ENCODE measurements at regions not wholly inside any gene's neighbourhood (a gene's known extent, or its start where the extent isn't known, plus 50 kb on each side); places are given as distances from the start of the nearest gene placed in this dataset.

DNA sequence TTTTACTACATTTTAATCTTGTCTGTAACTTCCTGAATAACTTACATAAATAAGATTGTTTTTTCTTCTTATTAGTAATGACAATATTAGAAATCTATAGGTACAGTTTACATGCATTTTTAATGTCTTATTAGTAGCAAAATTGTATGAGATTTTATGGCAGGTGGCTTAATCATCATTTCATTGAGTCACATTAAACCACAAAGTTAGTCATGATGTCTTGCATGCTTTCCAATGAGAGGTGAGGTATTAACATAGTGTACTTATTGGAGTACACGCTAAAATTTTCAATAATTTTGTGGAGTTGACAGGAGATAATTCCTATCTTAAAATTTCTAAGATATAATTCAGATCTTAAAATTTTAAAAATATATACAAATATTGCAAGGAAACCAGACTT, 989.6 kb upstream of the ARRDC3 start:
- TF ChIP-seq, protein P1, sequence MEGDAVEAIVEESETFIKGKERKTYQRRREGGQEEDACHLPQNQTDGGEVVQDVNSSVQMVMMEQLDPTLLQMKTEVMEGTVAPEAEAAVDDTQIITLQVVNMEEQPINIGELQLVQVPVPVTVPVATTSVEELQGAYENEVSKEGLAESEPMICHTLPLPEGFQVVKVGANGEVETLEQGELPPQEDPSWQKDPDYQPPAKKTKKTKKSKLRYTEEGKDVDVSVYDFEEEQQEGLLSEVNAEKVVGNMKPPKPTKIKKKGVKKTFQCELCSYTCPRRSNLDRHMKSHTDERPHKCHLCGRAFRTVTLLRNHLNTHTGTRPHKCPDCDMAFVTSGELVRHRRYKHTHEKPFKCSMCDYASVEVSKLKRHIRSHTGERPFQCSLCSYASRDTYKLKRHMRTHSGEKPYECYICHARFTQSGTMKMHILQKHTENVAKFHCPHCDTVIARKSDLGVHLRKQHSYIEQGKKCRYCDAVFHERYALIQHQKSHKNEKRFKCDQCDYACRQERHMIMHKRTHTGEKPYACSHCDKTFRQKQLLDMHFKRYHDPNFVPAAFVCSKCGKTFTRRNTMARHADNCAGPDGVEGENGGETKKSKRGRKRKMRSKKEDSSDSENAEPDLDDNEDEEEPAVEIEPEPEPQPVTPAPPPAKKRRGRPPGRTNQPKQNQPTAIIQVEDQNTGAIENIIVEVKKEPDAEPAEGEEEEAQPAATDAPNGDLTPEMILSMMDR (conservative IDR thresholded peaks at IDR 0.05; ENCODE audit: low read depth in 2 of 2) = no peak
- TF ChIP-seq EZH2 (IDR thresholded peaks at IDR 0.05; ENCODE audit: low read depth, unreplicated experiment) (no peak), EZH2phosphoT487 (IDR thresholded peaks at IDR 0.05; ENCODE audit: unreplicated experiment) (no peak), ZNF114 (CRISPR knock-in tag; IDR thresholded peaks at IDR 0.05) (no peak)

Data from GM23338 (cell line).